ENCODE measurements at regions not wholly inside any gene's neighbourhood (a gene's known extent, or its start where the extent isn't known, plus 50 kb on each side); places are given as distances from the start of the nearest gene placed in this dataset.
"Not testable (repeated sequence)": the region's sequence is repeated elsewhere in the genome, so short reads cannot be mapped to it uniquely, and the experiment has no call there.

- DNase-seq (ENCODE audit: low read depth), result no peak
These were observed 417.6 kb downstream of the SOX11 start for GRCh38 chr2:6109831-6110230.

GRCh38 chr2:6111781-6112261, 419.6 kb downstream of the SOX11 start:
- DNase-seq (ENCODE audit: low read depth), result no peak

GRCh38 chr2:6113786-6114185, 421.6 kb downstream of the SOX11 start:
- DNase-seq (ENCODE audit: low read depth), result no peak

GRCh38 chr2:6127718-6128117, 435.5 kb downstream of the SOX11 start:
- DNase-seq (ENCODE audit: low read depth), result no peak

- no peak for DNase-seq (ENCODE audit: low read depth)
These were observed 447.0 kb downstream of the SOX11 start for GRCh38 chr2:6139142-6139541.

GRCh38 chr2:6139916-6140315, 447.7 kb downstream of the SOX11 start:
- DNase-seq (ENCODE audit: low read depth), result no peak

GRCh38 chr2:6140509-6140908, 448.3 kb downstream of the SOX11 start:
- no peak for DNase-seq (ENCODE audit: low read depth)

GRCh38 chr2:6143812-6144211, 451.6 kb downstream of the SOX11 start:
- no peak for DNase-seq (ENCODE audit: low read depth)

- not testable (repeated sequence) for DNase-seq (ENCODE audit: low read depth)
These were observed 455.0 kb downstream of the SOX11 start for GRCh38 chr2:6147215-6147614.

- DNase-seq (ENCODE audit: low read depth), result peak; percentile 18
These were observed 456.7 kb downstream of the SOX11 start for GRCh38 chr2:6148882-6149281.

GRCh38 chr2:6159606-6160005, 467.4 kb downstream of the SOX11 start:
- no peak for DNase-seq (ENCODE audit: low read depth)

GRCh38 chr2:6163932-6164331, 471.7 kb downstream of the SOX11 start:
- no peak for DNase-seq (ENCODE audit: low read depth)

- DNase-seq (ENCODE audit: low read depth), result no peak
These were observed 473.0 kb downstream of the SOX11 start for GRCh38 chr2:6164986-6165747.

GRCh38 chr2:6167592-6168138, 475.5 kb downstream of the SOX11 start:
- DNase-seq (ENCODE audit: low read depth), result no peak

- no peak for DNase-seq (ENCODE audit: low read depth)
These were observed 476.3 kb downstream of the SOX11 start for GRCh38 chr2:6168485-6168884.

- no peak for DNase-seq (ENCODE audit: low read depth)
These were observed 479.1 kb downstream of the SOX11 start for GRCh38 chr2:6171294-6171693.

- DNase-seq (ENCODE audit: low read depth), result no peak
These were observed 485.6 kb downstream of the SOX11 start for GRCh38 chr2:6177811-6178210.

- peak; percentile 12 for DNase-seq (ENCODE audit: low read depth)
These were observed 489.3 kb downstream of the SOX11 start for GRCh38 chr2:6181525-6181924.

- no peak for DNase-seq (ENCODE audit: low read depth)
These were observed 489.7 kb downstream of the SOX11 start for GRCh38 chr2:6181926-6182325.

GRCh38 chr2:6183226-6183625, 491.0 kb downstream of the SOX11 start:
- DNase-seq (ENCODE audit: low read depth), result no peak

GRCh38 chr2:6184532-6185292, 492.5 kb downstream of the SOX11 start:
- DNase-seq (ENCODE audit: low read depth), result no peak

- DNase-seq (ENCODE audit: low read depth), result peak; percentile 33
These were observed 494.4 kb downstream of the SOX11 start for GRCh38 chr2:6186332-6187151.
